ENCODE measurements at regions not wholly inside any gene's neighbourhood (a gene's known extent, or its start where the extent isn't known, plus 50 kb on each side); places are given as distances from the start of the nearest gene placed in this dataset.

DNA sequence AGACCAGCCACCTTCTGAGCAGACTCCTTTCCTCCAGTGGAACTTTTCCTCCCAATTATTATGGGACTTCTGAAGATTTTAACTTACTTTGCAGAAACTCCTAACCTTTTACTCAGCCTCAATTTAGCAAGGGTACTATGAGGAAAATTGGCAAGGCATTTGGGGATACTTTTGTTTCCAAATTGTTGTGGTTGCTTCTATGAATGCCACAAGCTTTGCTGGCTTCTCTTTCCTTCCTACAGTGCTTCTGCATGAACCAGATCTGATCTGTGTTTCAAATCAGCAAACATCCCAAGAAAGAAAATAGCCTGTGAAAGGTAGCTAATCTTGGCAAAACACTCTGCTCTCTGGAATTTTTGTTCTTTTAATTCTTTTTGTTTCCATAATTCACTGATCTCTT, 57.3 kb upstream of the TAF11L2 start:
- no peak for TF ChIP-seq POLR2A (IDR thresholded peaks at IDR 0.05; ENCODE audit: low read depth, low read length)
- TF ChIP-seq, protein P1, sequence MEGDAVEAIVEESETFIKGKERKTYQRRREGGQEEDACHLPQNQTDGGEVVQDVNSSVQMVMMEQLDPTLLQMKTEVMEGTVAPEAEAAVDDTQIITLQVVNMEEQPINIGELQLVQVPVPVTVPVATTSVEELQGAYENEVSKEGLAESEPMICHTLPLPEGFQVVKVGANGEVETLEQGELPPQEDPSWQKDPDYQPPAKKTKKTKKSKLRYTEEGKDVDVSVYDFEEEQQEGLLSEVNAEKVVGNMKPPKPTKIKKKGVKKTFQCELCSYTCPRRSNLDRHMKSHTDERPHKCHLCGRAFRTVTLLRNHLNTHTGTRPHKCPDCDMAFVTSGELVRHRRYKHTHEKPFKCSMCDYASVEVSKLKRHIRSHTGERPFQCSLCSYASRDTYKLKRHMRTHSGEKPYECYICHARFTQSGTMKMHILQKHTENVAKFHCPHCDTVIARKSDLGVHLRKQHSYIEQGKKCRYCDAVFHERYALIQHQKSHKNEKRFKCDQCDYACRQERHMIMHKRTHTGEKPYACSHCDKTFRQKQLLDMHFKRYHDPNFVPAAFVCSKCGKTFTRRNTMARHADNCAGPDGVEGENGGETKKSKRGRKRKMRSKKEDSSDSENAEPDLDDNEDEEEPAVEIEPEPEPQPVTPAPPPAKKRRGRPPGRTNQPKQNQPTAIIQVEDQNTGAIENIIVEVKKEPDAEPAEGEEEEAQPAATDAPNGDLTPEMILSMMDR (conservative IDR thresholded peaks at IDR 0.05; ENCODE audit: low read depth, low read length), result no peak
- no peak for TF ChIP-seq SMC3 (IDR thresholded peaks at IDR 0.05; ENCODE audit: low read depth, low read length)
- no peak for TF ChIP-seq RCOR1 (IDR thresholded peaks at IDR 0.05; ENCODE audit: insufficient replicate concordance, low read length)
- no peak for TF ChIP-seq CEBPB (IDR thresholded peaks at IDR 0.05; ENCODE audit: low read depth, low read length)
- no peak for TF ChIP-seq NFE2L2 (IDR thresholded peaks at IDR 0.05; ENCODE audit: low read depth, low read length)
- TF ChIP-seq RAD21 (IDR thresholded peaks at IDR 0.05; ENCODE audit: low read length), result no peak
- TF ChIP-seq MXI1 (IDR thresholded peaks at IDR 0.05; ENCODE audit: borderline replicate concordance, low read depth, low read length), result no peak
- TF ChIP-seq BHLHE40 (IDR thresholded peaks at IDR 0.05; ENCODE audit: low read depth, low read length), result no peak
- TF ChIP-seq, protein P2, sequence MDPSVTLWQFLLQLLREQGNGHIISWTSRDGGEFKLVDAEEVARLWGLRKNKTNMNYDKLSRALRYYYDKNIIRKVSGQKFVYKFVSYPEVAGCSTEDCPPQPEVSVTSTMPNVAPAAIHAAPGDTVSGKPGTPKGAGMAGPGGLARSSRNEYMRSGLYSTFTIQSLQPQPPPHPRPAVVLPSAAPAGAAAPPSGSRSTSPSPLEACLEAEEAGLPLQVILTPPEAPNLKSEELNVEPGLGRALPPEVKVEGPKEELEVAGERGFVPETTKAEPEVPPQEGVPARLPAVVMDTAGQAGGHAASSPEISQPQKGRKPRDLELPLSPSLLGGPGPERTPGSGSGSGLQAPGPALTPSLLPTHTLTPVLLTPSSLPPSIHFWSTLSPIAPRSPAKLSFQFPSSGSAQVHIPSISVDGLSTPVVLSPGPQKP (IDR thresholded peaks at IDR 0.05; ENCODE audit: borderline replicate concordance, low read depth, low read length), result no peak
- no peak for TF ChIP-seq MAFK (IDR thresholded peaks at IDR 0.05; ENCODE audit: low read depth, low read length)

All from IMR-90 (cell line).